Stomach (tissue), 8 donors: ENCODE measurements at regions not wholly inside any gene's neighbourhood (a gene's known extent, or its start where the extent isn't known, plus 50 kb on each side); places are given as distances from the start of the nearest gene placed in this dataset.

Experiments used
- DNase-seq, 2 donors: peaks; one replicate each; pipeline versions ENCODE4 v3.0.0 to v3.0.0-alpha.2; 2013 to 2019
- H3K27ac ChIP-seq, 5 donors: fragments of 200-600 bp in 4 of 5; sonication (generic) in 4 of 5; one replicate each; pipeline ENCODE4 v1.5.1; 2013 to 2019; ENCODE audit warnings: mild to moderate bottlenecking in 1 of 5, moderate library complexity in 1 of 5
- H3K27me3 ChIP-seq, 3 donors: fragments of 200-600 bp; sonication (generic); one replicate each; pipeline ENCODE4 v1.5.1; 2017 to 2019; ENCODE audit warnings: mixed run types in 1 of 3
- H3K36me3 ChIP-seq, 4 donors: fragments of 200-600 bp; sonication (generic); 1 replicate in 3 of 4; 2 replicates in 1 of 4; pipeline ENCODE4 v1.5.1; 2016 to 2019
- H3K4me1 ChIP-seq, 4 donors: fragments of 200-600 bp; sonication (generic); one replicate each; pipeline ENCODE4 v1.5.1; 2016 to 2019
- H3K4me3 ChIP-seq, 4 donors: fragments of 200-600 bp; sonication (generic) in 3 of 4; one replicate each; pipeline ENCODE4 v1.5.1; 2016 to 2019; ENCODE audit warnings: mild to moderate bottlenecking in 1 of 4
- H3K9me3 ChIP-seq, 4 donors: fragments of 200-600 bp; sonication (generic); one replicate each; pipeline ENCODE4 v1.5.1; 2016 to 2019
- CTCF ChIP-seq, 7 experiments: fragments of 450-650 bp in 4 of 7; fragments of 200-600 bp in 3 of 7; sonication (generic) in 3 of 7; IDR thresholded peaks; one replicate each; pipeline ENCODE4 v1.5.1; 2016 to 2019; ENCODE audit warnings: antibody characterized with exemption in 7 of 7, control low read depth in 2 of 7, mild to moderate bottlenecking in 1 of 7
- EP300 ChIP-seq: sonication (generic); formaldehyde crosslinking; IDR thresholded peaks from one replicate; pipeline ENCODE4 v1.6.1; 2017; ENCODE audit warnings: antibody characterized with exemption
- POLR2A ChIP-seq, 4 donors: fragments of 450-650 bp; IDR thresholded peaks; one replicate each; pipeline ENCODE4 v1.6.1; 2016; ENCODE audit warnings: antibody characterized with exemption in 4 of 4, control low read depth in 2 of 4, mild to moderate bottlenecking in 1 of 4, moderate library complexity in 1 of 4
- POLR2AphosphoS5 ChIP-seq, 3 donors: sonication (generic); formaldehyde crosslinking; IDR thresholded peaks; one replicate each; pipeline ENCODE4 v1.6.1; 2016; ENCODE audit warnings: antibody characterized with exemption in 3 of 3
- WGBS, 5 donors: extraction: QIAGEN DNeasy Blood & Tissue Kit in 3 of 5; methylation state at CpG; one replicate each; pipeline versions ENCODE4 v1.1.5 to v1.1.7; 2013 to 2018; 5-methylcytosine and 5-hydroxymethylcytosine counted together
- intact Hi-C: fragments of 100-400 bp; cut with DNase I; formaldehyde crosslinking; loops from one replicate; pipeline ENCODE4 v1.15.1; 2023; ENCODE audit warnings: low total_unique reads
- donor health status: healthy with polysubstance abuse.
- donor health status: Bipolar disorder and iron deficiency.
- donor health status: healthy.

GRCh38 chr4:149245333-149245732 is 570.3 kb downstream of the IQCM start:
- TF ChIP-seq CTCF (IDR thresholded peaks at IDR 0.05) (no peak), POLR2A (IDR thresholded peaks at IDR 0.05) (no peak), EP300 (no peak), POLR2AphosphoS5 (IDR thresholded peaks at IDR 0.05) (no peak)
- H3K9me3 ChIP-seq: no peaks in the 10 kb centered on the region
- no peak for DNase-seq
- no peaks in the 10 kb centered on the region for H3K27me3 ChIP-seq
- WGBS, 5 donors: 83 to 94% (median 88%) methylated on average over 1 of the region's 1 CpG
- no peak overlapping the region for H3K27ac ChIP-seq
- no peaks in the 10 kb centered on the region for H3K4me1 ChIP-seq
- H3K4me3 ChIP-seq: no peak overlapping the region
- intact Hi-C loops: no loop called here
- H3K36me3 ChIP-seq: no peaks in the 10 kb centered on the region

GRCh38 chr4:149238097-149238496 is 577.5 kb downstream of the IQCM start:
- 88 to 92% (median 91%) methylated on average over 3 of the region's 3 CpGs for WGBS, 5 donors
- no peak for TF ChIP-seq POLR2A (IDR thresholded peaks at IDR 0.05)
- TF ChIP-seq CTCF (IDR thresholded peaks at IDR 0.05): no peak
- TF ChIP-seq POLR2AphosphoS5 (IDR thresholded peaks at IDR 0.05): no peak
- no peak for TF ChIP-seq EP300

GRCh38 chr4:149234798-149235197 is 580.8 kb downstream of the IQCM start:
- Histone ChIP-seq H3K27me3 (no peaks in the 10 kb centered on the region), H3K4me1 (no peaks in the 10 kb centered on the region), H3K27ac (no peak overlapping the region), H3K36me3 (no peaks in the 10 kb centered on the region), H3K4me3 (no peak overlapping the region), H3K9me3 (peaks cover 0 to 2% (median under 1%) of the 10 kb centered on the region in 4 donors)
- intact Hi-C loops: no loop called here
- TF ChIP-seq CTCF (IDR thresholded peaks at IDR 0.05) (no peak), POLR2A (IDR thresholded peaks at IDR 0.05) (no peak), EP300 (no peak), POLR2AphosphoS5 (IDR thresholded peaks at IDR 0.05) (no peak)
- DNase-seq: no peak
- WGBS, 5 donors: 78 to 100% (median 97%) methylated on average over 1 of the region's 1 CpG

More at GRCh38 chr4:149238097-149238496, 577.5 kb downstream of the IQCM start:
- intact Hi-C loops: no loop called here
- Histone ChIP-seq H3K4me1 (no peaks in the 10 kb centered on the region), H3K9me3 (no peaks in the 10 kb centered on the region), H3K27ac (no peak overlapping the region), H3K4me3 (no peak overlapping the region), H3K36me3 (no peaks in the 10 kb centered on the region), H3K27me3 (no peaks in the 10 kb centered on the region)
- no peak for DNase-seq

GRCh38 chr4:149223659-149224058 is 592.0 kb downstream of the IQCM start:
- Histone ChIP-seq H3K9me3 (peaks cover 10 to 41% (median 23%) of the 10 kb centered on the region in 4 donors), H3K27ac (no peak overlapping the region), H3K4me3 (no peak overlapping the region), H3K27me3 (no peaks in the 10 kb centered on the region), H3K36me3 (no peaks in the 10 kb centered on the region), H3K4me1 (no peaks in the 10 kb centered on the region)
- TF ChIP-seq EP300 (no peak), POLR2AphosphoS5 (IDR thresholded peaks at IDR 0.05) (no peak), POLR2A (IDR thresholded peaks at IDR 0.05) (no peak), CTCF (IDR thresholded peaks at IDR 0.05) (no peak)
- intact Hi-C loops: no loop called here
- no peak for DNase-seq
